Endothelial cell of umbilical vein (primary cell): ENCODE measurements at regions not wholly inside any gene's neighbourhood (a gene's known extent, or its start where the extent isn't known, plus 50 kb on each side); places are given as distances from the start of the nearest gene placed in this dataset.

Experiments
- BruUV-seq: library from RNA; stranded (reverse); fragments of 400-500 nt; replicated peaks from 2 replicates; lab custom pipeline; 2021; lab: Mats Ljungman, UMichigan
- CTCF ChIA-PET: fragments of 300-600, 350-600 bp; sonication (Branson Sonifier 250); formaldehyde crosslinking; loops from one replicate; lab custom pipeline; 2021; ENCODE audit warnings: antibody characterized with exemption, inconsistent platforms; lab: Charles Lee
- POLR2A ChIA-PET: fragments of 300-600, 350-600 bp; sonication (Branson Sonifier 250); formaldehyde crosslinking; loops from one replicate; lab custom pipeline; 2021; ENCODE audit warnings: antibody characterized with exemption, inconsistent platforms; lab: Charles Lee
- DNase-seq: peaks from one replicate; pipeline ENCODE4 v3.0.0-alpha.2; 2011; ENCODE audit warnings: low read depth, low spot score
- FAIRE-seq: peaks from 2 replicates; lab custom pipeline; 2011; peaks lifted over from hg19 to GRCh38; lab: Jason Lieb, UNC
- H2AFZ ChIP-seq: 2 replicates; pipeline ENCODE4 v1.6.0; 2012; ENCODE audit warnings: low read depth, low read length, control low read depth, inconsistent platforms
- H3K27ac ChIP-seq: 2 replicates; pipeline ENCODE4 v1.5.1; 2011; ENCODE audit warnings: low read depth, mild to moderate bottlenecking, control low read depth, low read length, moderate library complexity; ENCODE audit not compliant: insufficient read depth
- H3K27me3 ChIP-seq, 2 experiments: 2 replicates each; pipeline versions ENCODE4 v1.6.0 to v1.6.1; 2011; ENCODE audit warnings: low read length in 2 of 2, mixed read lengths in 1 of 2; ENCODE audit not compliant: control insufficient read depth in 2 of 2, insufficient read depth in 2 of 2
- H3K36me3 ChIP-seq, 2 experiments: 2 replicates in 1 of 2; 3 replicates in 1 of 2; pipeline ENCODE4 v1.5.1; 2011; ENCODE audit warnings: low read length in 2 of 2, mild to moderate bottlenecking in 1 of 2, moderate library complexity in 1 of 2; ENCODE audit not compliant: control insufficient read depth in 2 of 2, insufficient read depth in 2 of 2; ENCODE audit errors: extremely low read depth in 1 of 2
- H3K4me1 ChIP-seq: 3 replicates; pipeline ENCODE4 v1.5.1; 2011; ENCODE audit warnings: mild to moderate bottlenecking, low read length; ENCODE audit not compliant: control insufficient read depth, insufficient read depth; ENCODE audit errors: extremely low read depth
- H3K4me2 ChIP-seq: 2 replicates; pipeline ENCODE4 v1.6.1; 2011; ENCODE audit warnings: low read length, control low read depth, mixed read lengths; ENCODE audit not compliant: insufficient read depth
- H3K4me3 ChIP-seq, 3 experiments: fragments of 200-600 bp in 1 of 3; sonication (generic), shearing (Covaris generic) in 1 of 3; replicated peaks in 1 of 3; 2 replicates each; pipeline ENCODE4 v1.5.1; 2011 to 2016; ENCODE audit warnings: control low read depth in 3 of 3, low read length in 3 of 3, mild to moderate bottlenecking in 2 of 3, inconsistent platforms in 1 of 3, low read depth in 1 of 3, moderate library complexity in 1 of 3; ENCODE audit not compliant: insufficient read depth in 1 of 3
- H3K79me2 ChIP-seq: 2 replicates; pipeline ENCODE4 v1.6.0; 2012; ENCODE audit warnings: low read length, inconsistent platforms; ENCODE audit not compliant: control insufficient read depth, insufficient read depth
- H3K9ac ChIP-seq: replicated peaks from 2 replicates; pipeline ENCODE3; 2011; ENCODE audit warnings: low read length, control low read depth; ENCODE audit not compliant: insufficient read depth; ENCODE audit errors: extremely low read depth
- H3K9me1 ChIP-seq: replicated peaks from 3 replicates; pipeline ENCODE4 v1.6.0; 2011; ENCODE audit warnings: mild to moderate bottlenecking, low read length; ENCODE audit not compliant: control insufficient read depth, insufficient read depth; ENCODE audit errors: extremely low read depth
- H3K9me3 ChIP-seq: replicated peaks from 2 replicates; pipeline ENCODE4 v1.5.1; 2012; ENCODE audit warnings: low read length, inconsistent platforms; ENCODE audit not compliant: control insufficient read depth, insufficient read depth
- H4K20me1 ChIP-seq: replicated peaks from 2 replicates; pipeline ENCODE3; 2011; ENCODE audit warnings: mild to moderate bottlenecking, low read length; ENCODE audit not compliant: control insufficient read depth, insufficient read depth; ENCODE audit errors: extremely low read depth
- CTCF ChIP-seq, 2 donors: IDR thresholded peaks; 1 replicate in 1 of 2; 2 replicates in 1 of 2; pipeline ENCODE4 v1.5.1; 2011; ENCODE audit warnings: low read length in 2 of 2, mild to moderate bottlenecking in 2 of 2, moderate library complexity in 2 of 2, control low read depth in 1 of 2, inconsistent platforms in 1 of 2, low read depth in 1 of 2; ENCODE audit not compliant: insufficient read depth in 1 of 2; ENCODE audit errors: extremely low read depth in 1 of 2
- EZH2 ChIP-seq: IDR thresholded peaks from 2 replicates; pipeline ENCODE4 v1.6.1; 2012; ENCODE audit warnings: borderline replicate concordance, low read depth, mild to moderate bottlenecking, moderate library complexity, low read length, inconsistent platforms; ENCODE audit not compliant: severe bottlenecking
- FOS ChIP-seq: IDR thresholded peaks from 2 replicates; pipeline ENCODE4 v1.6.1; 2011; ENCODE audit warnings: mild to moderate bottlenecking, low read length, moderate library complexity, borderline replicate concordance; ENCODE audit not compliant: insufficient read depth
- GATA2 ChIP-seq: IDR thresholded peaks from 2 replicates; pipeline ENCODE4 v1.7.0; 2011; ENCODE audit warnings: low read depth, mild to moderate bottlenecking, moderate library complexity, mixed read lengths, low read length; ENCODE audit not compliant: insufficient read length, insufficient read depth
- JUN ChIP-seq: IDR thresholded peaks from 2 replicates; pipeline ENCODE4 v1.6.1; 2011; ENCODE audit warnings: borderline replicate concordance, low read depth; ENCODE audit not compliant: insufficient read length, insufficient read depth
- MYC ChIP-seq: IDR thresholded peaks from one replicate; pipeline ENCODE4 v1.6.1; 2011; ENCODE audit warnings: mild to moderate bottlenecking, low read depth, low read length
- POLR2A ChIP-seq: IDR thresholded peaks from 2 replicates; pipeline ENCODE4 v1.6.1; 2012; ENCODE audit warnings: low read depth, mild to moderate bottlenecking, control low read depth, low read length
- POLR2AphosphoS5 ChIP-seq: IDR thresholded peaks from 2 replicates; pipeline ENCODE4 v1.6.1; 2012; ENCODE audit warnings: low read depth, mild to moderate bottlenecking, control low read depth, low read length, moderate library complexity; ENCODE audit not compliant: insufficient read depth
- dilution Hi-C: fragments of 300-500 bp; cut with MboI; formaldehyde crosslinking; loops from one replicate; pipeline ENCODE4 v1.15.0; 2019; ENCODE audit warnings: low sequenced_read_pairs; ENCODE audit not compliant: extremely low pct_ligation_motif_present
- intact Hi-C: fragments of 100-400 bp; cut with micrococcal nuclease; formaldehyde crosslinking; loops from one replicate; pipeline ENCODE4 v1.10.0; 2022
- TF ChIP-seq, protein P1 (sequence below): IDR thresholded peaks from 2 replicates; pipeline ENCODE4 v1.6.1; 2011; ENCODE audit not compliant: insufficient read depth, insufficient read length

DNA sequence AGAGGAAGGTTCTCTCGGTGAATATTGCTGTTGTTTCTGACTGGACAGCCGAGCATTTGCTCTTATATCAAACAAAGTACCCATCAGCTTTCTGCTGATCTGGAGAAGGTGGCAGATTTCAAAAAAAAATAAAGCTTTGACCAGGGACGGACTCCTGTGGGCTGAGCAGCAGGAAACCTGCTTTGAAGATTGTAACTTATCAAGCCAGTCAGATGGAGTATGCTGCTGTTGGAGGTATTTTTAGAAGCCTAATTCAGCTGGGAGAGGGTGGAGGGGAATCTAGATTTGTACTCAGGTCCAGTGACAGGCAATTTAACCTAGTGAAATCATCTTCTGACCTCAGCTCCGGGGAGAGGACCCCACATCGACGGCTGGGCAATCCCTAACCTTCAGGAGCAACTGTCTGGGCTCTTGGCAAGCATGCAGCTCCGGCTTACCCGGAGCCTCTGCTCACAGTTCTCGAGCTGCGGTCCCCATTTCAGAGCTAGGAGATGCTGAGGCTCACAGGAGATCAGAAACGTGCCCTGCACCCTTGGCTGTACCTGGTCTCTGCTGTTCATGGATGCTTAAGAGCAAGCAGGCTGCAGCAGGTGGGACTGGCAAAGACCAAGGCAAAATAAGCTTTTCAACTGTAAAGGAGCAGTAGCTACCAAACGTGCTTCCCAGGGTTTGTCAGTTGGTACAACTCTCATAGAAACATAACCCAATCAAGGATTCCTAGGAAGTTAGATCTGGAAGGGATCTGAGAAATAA is 89.3 kb upstream of the ST8SIA2 start:
- no peaks in the 10 kb centered on the region for H3K9me3 ChIP-seq
- no peaks in the 10 kb centered on the region for H3K4me1 ChIP-seq
- intact Hi-C loops (no loop called here), dilution Hi-C loops (no loop called here)
- ChIA-PET POLR2A (no interaction called here), CTCF (no interaction called here)
- FAIRE-seq = no peak
- no peaks in the 10 kb centered on the region for H3K9me1 ChIP-seq
- no peaks in the 10 kb centered on the region for H3K79me2 ChIP-seq
- TF ChIP-seq POLR2AphosphoS5 (no peak), FOS (no peak), JUN (no peak), CTCF (IDR thresholded peaks at IDR 0.05; ENCODE audit: extremely low read depth in 1 of 2, insufficient read depth in 1 of 2, low read depth in 1 of 2, low read length in 2 of 2) (no peak), EZH2 (no peak), POLR2A (no peak), GATA2 (no peak), MYC (no peak)
- TF ChIP-seq, protein P1, sequence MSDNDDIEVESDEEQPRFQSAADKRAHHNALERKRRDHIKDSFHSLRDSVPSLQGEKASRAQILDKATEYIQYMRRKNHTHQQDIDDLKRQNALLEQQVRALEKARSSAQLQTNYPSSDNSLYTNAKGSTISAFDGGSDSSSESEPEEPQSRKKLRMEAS = no peak
- H3K27me3 ChIP-seq = no peaks in the 10 kb centered on the region
- H3K4me3 ChIP-seq = no peak overlapping the region
- H3K36me3 ChIP-seq = no peaks in the 10 kb centered on the region
- no peak overlapping the region for H2AFZ ChIP-seq
- no peak for DNase-seq
- H3K27ac ChIP-seq = no peak overlapping the region
- H3K9ac ChIP-seq = no peak overlapping the region
- H4K20me1 ChIP-seq = no peaks in the 10 kb centered on the region
- BruUV-seq = no TSS peak
- H3K4me2 ChIP-seq = no peak overlapping the region
